ENCODE measurements at regions not wholly inside any gene's neighbourhood (a gene's known extent, or its start where the extent isn't known, plus 50 kb on each side); places are given as distances from the start of the nearest gene placed in this dataset.
A peak's percentile ranks its signal among the peaks of the same experiment; 100 is the strongest.

DNA sequence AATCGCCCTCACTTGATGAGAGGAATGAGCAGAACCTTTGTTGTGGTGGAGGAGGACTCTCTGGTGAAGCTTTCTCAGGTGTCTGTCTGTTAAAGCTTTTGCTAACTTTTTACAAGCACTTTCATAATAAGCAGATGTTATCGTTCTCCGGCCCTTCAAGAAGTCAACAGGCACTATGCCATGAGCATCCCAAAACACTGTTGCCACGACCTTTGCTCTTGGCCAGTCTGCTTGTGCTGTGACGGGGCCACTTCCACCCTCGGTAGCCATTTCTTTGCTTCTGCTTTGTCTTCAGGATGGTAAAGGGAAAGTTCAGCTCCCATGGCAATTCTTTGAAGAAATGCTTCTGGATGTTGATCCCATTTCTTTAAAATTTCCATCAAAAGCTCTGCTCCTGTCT is 93.5 kb upstream of the ANKRD10 start:
- in situ Hi-C loops (cut with HindIII; ENCODE audit: low sequenced_read_pairs) = no loop called here
- H3K4me3 ChIP-seq (ENCODE audit: low read depth, low read length) = no peak overlapping the region
- TF ChIP-seq, protein P1, sequence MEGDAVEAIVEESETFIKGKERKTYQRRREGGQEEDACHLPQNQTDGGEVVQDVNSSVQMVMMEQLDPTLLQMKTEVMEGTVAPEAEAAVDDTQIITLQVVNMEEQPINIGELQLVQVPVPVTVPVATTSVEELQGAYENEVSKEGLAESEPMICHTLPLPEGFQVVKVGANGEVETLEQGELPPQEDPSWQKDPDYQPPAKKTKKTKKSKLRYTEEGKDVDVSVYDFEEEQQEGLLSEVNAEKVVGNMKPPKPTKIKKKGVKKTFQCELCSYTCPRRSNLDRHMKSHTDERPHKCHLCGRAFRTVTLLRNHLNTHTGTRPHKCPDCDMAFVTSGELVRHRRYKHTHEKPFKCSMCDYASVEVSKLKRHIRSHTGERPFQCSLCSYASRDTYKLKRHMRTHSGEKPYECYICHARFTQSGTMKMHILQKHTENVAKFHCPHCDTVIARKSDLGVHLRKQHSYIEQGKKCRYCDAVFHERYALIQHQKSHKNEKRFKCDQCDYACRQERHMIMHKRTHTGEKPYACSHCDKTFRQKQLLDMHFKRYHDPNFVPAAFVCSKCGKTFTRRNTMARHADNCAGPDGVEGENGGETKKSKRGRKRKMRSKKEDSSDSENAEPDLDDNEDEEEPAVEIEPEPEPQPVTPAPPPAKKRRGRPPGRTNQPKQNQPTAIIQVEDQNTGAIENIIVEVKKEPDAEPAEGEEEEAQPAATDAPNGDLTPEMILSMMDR (IDR thresholded peaks at IDR 0.05; ENCODE audit: low read depth, low read length, missing control alignments) = no peak
- DNase-seq (ENCODE audit: low read depth) = no peak

DNA sequence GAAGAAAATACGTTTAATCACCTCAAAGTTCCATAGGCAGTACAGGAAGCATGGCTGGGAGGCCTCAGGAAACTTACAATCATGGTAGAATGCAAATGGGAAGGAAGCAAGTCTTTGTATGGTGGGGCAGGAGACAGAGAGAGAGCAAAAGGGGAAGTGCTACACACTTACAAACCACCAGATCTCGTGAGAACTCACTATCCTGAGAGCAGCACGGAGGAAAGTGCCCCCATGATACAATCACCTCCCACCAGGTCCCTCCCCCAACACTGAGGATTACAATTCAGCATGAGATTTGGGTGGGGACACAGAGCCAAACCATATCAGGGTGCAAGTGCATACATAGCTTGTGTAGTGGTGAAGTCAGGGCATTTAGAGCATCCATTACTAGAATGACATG is 92.3 kb upstream of the ANKRD10 start:
- TF ChIP-seq, protein P1 (IDR thresholded peaks at IDR 0.05; ENCODE audit: low read depth, low read length, missing control alignments) = no peak
- in situ Hi-C loops (cut with HindIII; ENCODE audit: low sequenced_read_pairs) = no loop called here

DNA sequence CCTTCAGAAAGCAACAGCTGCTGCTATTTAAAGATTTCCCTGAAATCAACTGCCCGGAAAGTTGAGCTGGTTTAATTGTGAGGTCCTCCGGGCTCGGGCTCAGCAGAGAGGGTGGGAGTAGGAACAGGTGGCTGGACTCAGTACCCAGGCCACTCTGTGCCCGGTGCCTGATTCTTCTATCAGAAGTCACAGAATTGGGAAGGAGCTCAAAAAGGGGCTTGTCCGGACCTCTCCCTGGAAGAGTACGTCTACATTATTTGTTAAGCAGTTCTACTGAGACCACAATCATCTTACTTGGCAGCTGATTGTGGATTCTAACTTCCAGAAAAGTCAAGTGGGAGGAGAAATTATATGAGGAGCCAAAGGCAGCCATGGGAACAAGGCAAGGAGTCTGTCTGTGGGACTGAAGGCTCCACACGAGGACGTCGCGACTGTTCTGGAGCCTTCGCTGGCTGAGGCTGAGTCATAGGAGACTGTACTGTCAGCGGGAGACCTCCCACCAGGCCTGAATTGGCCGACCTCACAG is 91.7 kb upstream of the ANKRD10 start:
- peak; percentile 94 for DNase-seq (ENCODE audit: low read depth)
- H3K4me3 ChIP-seq (ENCODE audit: low read depth, low read length) = no peak overlapping the region
- in situ Hi-C loops (cut with HindIII; ENCODE audit: low sequenced_read_pairs) = no loop called here
- TF ChIP-seq, protein P1 (IDR thresholded peaks at IDR 0.05; ENCODE audit: low read depth, low read length, missing control alignments) = no peak

More for the DNA sequence above, 92.3 kb upstream of the ANKRD10 start:
- no peak for DNase-seq (ENCODE audit: low read depth)
- no peak overlapping the region for H3K4me3 ChIP-seq (ENCODE audit: low read depth, low read length)

DNA sequence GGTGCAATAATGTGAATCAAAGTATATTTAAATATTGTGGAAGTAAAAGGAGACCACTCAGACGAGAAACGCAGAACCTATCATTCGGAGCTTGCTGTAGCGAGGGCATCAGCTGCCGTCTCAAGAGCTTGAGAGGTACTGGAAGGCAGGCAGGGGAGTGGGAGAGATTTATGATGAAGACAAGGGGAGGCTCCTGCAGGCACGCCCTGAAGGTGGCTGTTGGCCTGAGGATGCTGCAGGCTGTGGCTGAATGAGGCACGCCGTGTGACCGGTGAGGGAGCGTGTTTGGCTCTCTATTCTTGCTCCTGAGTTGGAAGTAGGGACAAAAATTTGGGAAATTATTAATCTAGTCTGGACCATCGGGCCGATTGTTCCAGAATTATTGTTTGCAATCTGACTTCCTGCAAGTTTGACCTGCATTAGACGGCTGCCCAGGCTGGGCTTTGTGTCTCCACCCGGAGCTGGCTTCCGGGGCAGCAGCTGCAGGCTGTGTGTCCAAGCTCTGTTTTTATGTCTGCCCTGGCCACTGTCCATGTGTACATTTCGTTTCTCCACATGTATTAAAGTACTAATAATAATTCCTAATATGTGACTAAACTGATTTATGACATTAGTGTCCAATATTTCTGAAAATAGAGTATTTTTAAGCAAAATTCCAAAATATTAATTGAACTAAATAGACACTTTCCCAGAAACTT is 91.1 kb upstream of the ANKRD10 start:
- in situ Hi-C loops (cut with HindIII; ENCODE audit: low sequenced_read_pairs) = no loop called here
- no peak overlapping the region for H3K4me3 ChIP-seq (ENCODE audit: low read depth, low read length)
- TF ChIP-seq, protein P1 (IDR thresholded peaks at IDR 0.05; ENCODE audit: low read depth, low read length, missing control alignments) = no peak
- DNase-seq (ENCODE audit: low read depth) = no peak

DNA sequence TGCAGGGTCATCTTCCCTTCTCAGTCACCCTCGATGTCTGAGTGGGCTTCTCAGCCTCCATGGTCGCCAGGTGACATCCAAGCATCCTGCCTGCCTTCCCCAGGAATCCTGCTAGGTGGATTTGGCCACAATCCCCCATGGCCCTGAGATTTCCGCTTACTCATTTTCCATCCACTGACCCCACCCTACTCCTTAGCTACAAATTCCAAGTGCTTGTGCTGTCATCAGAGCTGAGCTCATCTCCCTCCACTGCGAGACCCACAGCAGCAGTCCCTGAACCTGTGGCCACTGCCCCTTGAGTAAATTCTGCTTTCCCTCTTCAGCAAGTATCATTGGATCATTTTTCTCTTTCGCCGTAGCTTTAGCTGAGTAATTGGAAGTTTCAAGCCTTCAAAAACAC is 90.5 kb upstream of the ANKRD10 start:
- DNase-seq (ENCODE audit: low read depth) = peak; percentile 19
- TF ChIP-seq, protein P1 (IDR thresholded peaks at IDR 0.05; ENCODE audit: low read depth, low read length, missing control alignments) = peak; percentile 3
- H3K4me3 ChIP-seq (ENCODE audit: low read depth, low read length) = no peak overlapping the region
- in situ Hi-C loops (cut with HindIII; ENCODE audit: low sequenced_read_pairs) = no loop called here

DNA sequence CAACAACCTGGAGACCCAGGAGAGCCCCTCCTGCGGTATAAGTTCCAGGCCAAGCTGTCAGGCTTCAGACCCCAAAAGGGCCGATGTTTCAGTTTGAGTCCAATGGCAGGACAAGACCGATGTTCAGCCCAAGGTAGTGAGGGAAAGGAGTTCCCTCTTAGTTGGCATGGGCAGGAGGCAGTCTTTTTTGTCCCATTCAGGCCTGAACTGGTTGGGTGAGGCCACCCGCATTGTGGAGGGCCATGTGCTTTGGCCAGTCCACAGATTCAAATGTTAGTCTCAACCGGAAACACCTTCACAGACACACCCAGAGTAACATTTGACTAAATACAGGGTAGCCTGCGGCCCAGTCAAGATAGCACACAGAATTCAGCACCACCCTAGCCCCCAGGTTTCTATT is 89.6 kb upstream of the ANKRD10 start:
- no peak for DNase-seq (ENCODE audit: low read depth)
- TF ChIP-seq, protein P1 (IDR thresholded peaks at IDR 0.05; ENCODE audit: low read depth, low read length, missing control alignments) = no peak
- H3K4me3 ChIP-seq (ENCODE audit: low read depth, low read length) = no peak overlapping the region
- in situ Hi-C loops (cut with HindIII; ENCODE audit: low sequenced_read_pairs) = no loop called here

Data from astrocyte of the cerebellum (primary cell).